Small intestine (tissue), 7 donors: ENCODE measurements at regions not wholly inside any gene's neighbourhood (a gene's known extent, or its start where the extent isn't known, plus 50 kb on each side); places are given as distances from the start of the nearest gene placed in this dataset.

Experiments used
- DNase-seq, 2 donors: peaks; one replicate each; pipeline versions ENCODE4 v3.0.0 to v3.0.0-alpha.2; 2013
- FAIRE-seq: peaks from 2 replicates; lab custom pipeline; 2012; peaks lifted over from hg19 to GRCh38; lab: Jason Lieb, UNC
- H3K27ac ChIP-seq, 3 donors: one replicate each; pipeline ENCODE4 v1.5.1; 2013; ENCODE audit warnings: low read length in 2 of 3, mild to moderate bottlenecking in 2 of 3, control low read depth in 1 of 3, inconsistent platforms in 1 of 3, low read depth in 1 of 3, moderate library complexity in 1 of 3
- H3K27me3 ChIP-seq, 3 donors: one replicate each; pipeline ENCODE4 v1.6.1; 2013; ENCODE audit warnings: low read length in 3 of 3, inconsistent platforms in 1 of 3; ENCODE audit not compliant: control insufficient read depth in 3 of 3, insufficient read depth in 3 of 3
- H3K36me3 ChIP-seq, 3 donors: one replicate each; pipeline ENCODE4 v1.6.1; 2013; ENCODE audit warnings: low read length in 3 of 3, inconsistent platforms in 1 of 3, low read depth in 1 of 3, mild to moderate bottlenecking in 1 of 3, moderate library complexity in 1 of 3; ENCODE audit not compliant: control insufficient read depth in 3 of 3, insufficient read depth in 2 of 3
- H3K4me1 ChIP-seq, 3 donors: one replicate each; pipeline ENCODE4 v1.6.1; 2013; ENCODE audit warnings: low read length in 2 of 3, inconsistent platforms in 1 of 3, low read depth in 1 of 3, mild to moderate bottlenecking in 1 of 3, moderate library complexity in 1 of 3; ENCODE audit not compliant: control insufficient read depth in 3 of 3, insufficient read depth in 2 of 3
- H3K4me3 ChIP-seq, 3 donors: one replicate each; pipeline ENCODE4 v1.5.1; 2013; ENCODE audit warnings: low read length in 3 of 3, control low read depth in 1 of 3, inconsistent platforms in 1 of 3, low read depth in 1 of 3, mild to moderate bottlenecking in 1 of 3, moderate library complexity in 1 of 3
- H3K9me3 ChIP-seq, 2 donors: one replicate each; pipeline ENCODE4 v1.6.1; 2013; ENCODE audit warnings: low read depth in 1 of 2, low read length in 1 of 2; ENCODE audit not compliant: control insufficient read depth in 2 of 2, insufficient read depth in 1 of 2
- WGBS, 3 donors: extraction: QIAGEN DNeasy Blood & Tissue Kit; methylation state at CpG; one replicate each; pipeline ENCODE4 v1.1.7; 2013; 5-methylcytosine and 5-hydroxymethylcytosine counted together
- donor health status: healthy with polysubstance abuse.
- donor health status: control.
- donor health status: control.
- donor health status: Bipolar disorder and iron deficiency.
- donor health status: healthy.

DNA sequence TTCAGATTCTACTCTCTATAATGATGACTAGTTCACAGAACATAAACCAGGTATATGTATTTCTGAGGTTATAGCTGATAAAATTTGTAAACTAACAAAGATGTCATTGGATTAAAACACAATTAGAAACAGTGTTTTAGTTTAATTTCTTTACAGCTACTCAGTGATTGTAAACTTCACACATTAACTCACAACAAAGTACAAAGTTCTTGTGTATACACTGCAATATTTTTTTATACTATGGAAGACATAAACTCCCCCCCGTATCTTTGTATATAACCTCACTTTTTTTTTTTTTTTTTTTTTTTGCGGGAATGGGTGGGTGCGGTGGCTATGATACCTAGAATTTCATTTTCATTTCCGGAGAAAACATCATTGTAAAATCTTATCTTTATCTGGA, 1043.2 kb downstream of the PCDH18 start:
- 53 to 66% (median 66%) methylated on average over 4 of the region's 4 CpGs for WGBS, 3 donors
- FAIRE-seq = no peak
- H3K9me3 ChIP-seq = no peaks in the 10 kb centered on the region

DNA sequence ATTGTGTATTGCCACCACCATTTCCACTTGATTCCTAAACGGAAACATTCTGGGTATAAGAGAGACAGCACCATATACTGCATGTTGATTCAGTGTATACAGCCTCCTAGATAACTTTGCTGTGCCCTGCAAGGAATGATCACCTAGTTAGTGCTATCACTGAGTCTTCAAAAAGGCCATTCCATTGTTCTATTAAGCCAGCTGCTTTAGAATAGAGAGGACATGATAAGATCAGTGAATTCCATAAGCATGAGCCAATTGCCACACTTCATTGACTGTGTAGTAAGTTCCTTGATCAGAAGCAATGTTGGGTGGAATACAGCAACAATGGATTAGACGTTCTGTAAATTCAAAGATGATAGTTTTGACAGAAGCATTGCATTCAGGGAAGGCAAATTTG, 1047.3 kb downstream of the PCDH18 start:
- Histone ChIP-seq H3K27ac (no peak overlapping the region), H3K9me3 (no peaks in the 10 kb centered on the region), H3K4me3 (no peak overlapping the region), H3K36me3 (no peaks in the 10 kb centered on the region), H3K27me3 (no peaks in the 10 kb centered on the region), H3K4me1 (no peaks in the 10 kb centered on the region)
- FAIRE-seq (no peak), DNase-seq (no peak)
- 48 to 71% (median 56%) methylated on average over 2 of the region's 2 CpGs for WGBS, 3 donors

More for the DNA sequence above, 1043.2 kb downstream of the PCDH18 start:
- H3K4me3 ChIP-seq = no peak overlapping the region
- H3K27me3 ChIP-seq = no peaks in the 10 kb centered on the region
- no peaks in the 10 kb centered on the region for H3K4me1 ChIP-seq
- DNase-seq = no peak
- H3K36me3 ChIP-seq = no peaks in the 10 kb centered on the region
- H3K27ac ChIP-seq = no peak overlapping the region

DNA sequence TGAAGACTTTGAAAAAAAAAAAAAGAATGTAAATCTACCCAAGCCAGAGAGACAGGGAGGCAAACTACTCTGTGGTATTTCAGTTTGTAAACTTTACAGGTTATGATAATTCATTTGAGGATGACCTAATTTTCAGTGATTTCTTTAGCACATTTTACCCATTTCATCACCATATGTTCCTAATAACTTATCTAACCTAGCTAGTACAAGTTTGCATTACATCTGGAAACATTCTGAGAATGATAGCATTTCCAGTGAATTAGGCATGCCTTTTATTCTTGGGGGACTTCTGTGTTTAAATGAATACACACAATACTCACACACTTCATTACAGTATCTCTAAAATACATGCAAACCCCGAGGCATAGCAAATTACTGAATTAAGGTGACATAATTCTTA, 1055.5 kb downstream of the PCDH18 start:
- Histone ChIP-seq H3K9me3 (no peaks in the 10 kb centered on the region), H3K4me1 (no peaks in the 10 kb centered on the region), H3K4me3 (no peak overlapping the region), H3K27ac (no peak overlapping the region), H3K27me3 (no peaks in the 10 kb centered on the region), H3K36me3 (no peaks in the 10 kb centered on the region)
- FAIRE-seq (no peak), DNase-seq (no peak)
- 46 to 69% (median 58%) methylated on average over 1 of the region's 1 CpG for WGBS, 3 donors

DNA sequence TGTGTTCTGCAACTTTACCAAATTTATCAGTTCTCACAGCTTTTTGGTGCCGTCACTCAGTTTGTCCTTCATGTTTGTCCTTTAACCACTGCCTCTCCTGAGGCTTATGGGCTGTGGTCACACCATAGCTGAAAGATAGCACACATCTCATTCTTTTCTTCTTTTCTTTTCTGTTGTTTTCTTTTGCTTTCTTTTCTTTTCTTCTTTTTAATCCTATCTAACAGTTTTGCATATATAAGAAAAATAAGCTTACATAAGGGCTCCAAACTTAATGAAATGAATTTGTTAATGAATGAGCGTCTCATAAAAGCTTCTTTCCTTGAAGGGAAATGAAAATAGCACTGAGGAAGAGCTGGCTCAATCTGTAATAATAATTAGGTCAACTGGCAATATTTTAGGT, 1061.2 kb downstream of the PCDH18 start:
- DNase-seq = no peak
- FAIRE-seq = no peak
- Histone ChIP-seq H3K4me3 (no peak overlapping the region), H3K27me3 (no peaks in the 10 kb centered on the region), H3K4me1 (no peaks in the 10 kb centered on the region), H3K36me3 (no peaks in the 10 kb centered on the region), H3K27ac (no peak overlapping the region), H3K9me3 (peaks cover 0 to 3% of the 10 kb centered on the region in 2 donors)
- WGBS, 3 donors = 74 to 82% (median 75%) methylated on average over 2 of the region's 2 CpGs

DNA sequence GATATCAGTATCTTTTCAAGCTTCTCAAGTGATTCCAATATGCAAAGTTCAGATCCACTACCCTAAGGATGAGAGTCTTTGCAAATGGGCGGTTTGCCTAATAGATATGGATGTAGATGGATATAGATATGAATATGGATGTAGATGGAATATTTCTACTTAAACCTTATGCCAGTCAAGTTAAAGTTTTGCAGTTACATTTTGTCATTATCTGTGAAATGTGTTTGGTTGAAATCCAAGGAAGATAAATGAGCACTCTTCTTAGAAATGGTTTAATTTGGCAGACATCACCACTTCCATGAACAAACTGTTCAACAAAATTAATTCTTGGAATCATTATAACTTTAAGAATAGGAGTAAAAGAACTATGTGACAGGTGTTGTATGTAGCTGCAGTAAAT, 1066.6 kb downstream of the PCDH18 start:
- Histone ChIP-seq H3K4me1 (no peaks in the 10 kb centered on the region), H3K4me3 (no peak overlapping the region), H3K27me3 (no peaks in the 10 kb centered on the region), H3K9me3 (peaks cover 0 to 3% of the 10 kb centered on the region in 2 donors), H3K27ac (no peak overlapping the region), H3K36me3 (no peaks in the 10 kb centered on the region)
- FAIRE-seq (no peak), DNase-seq (no peak)
- WGBS, 3 donors = 85 to 93% (median 88%) methylated on average over 1 of the region's 1 CpG

DNA sequence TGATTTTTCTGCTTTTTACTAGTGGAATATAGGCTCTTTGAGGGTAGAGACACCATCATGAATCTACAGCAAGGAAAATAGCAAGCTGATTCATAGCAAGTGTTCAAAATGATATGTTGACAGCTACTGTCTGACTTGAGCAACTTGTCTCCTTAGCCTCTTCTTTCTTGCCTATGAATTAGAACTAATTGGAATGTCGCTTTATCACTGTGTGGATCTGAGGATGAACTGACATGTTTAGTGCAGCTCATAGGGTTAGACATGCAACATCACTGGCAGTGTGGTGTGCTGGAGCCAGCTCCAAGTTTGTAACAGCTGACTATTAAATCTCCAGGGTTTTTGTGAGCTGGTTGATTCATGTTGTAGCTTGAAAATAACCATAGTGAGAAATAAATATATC, 1068.4 kb downstream of the PCDH18 start:
- H3K4me1 ChIP-seq = no peaks in the 10 kb centered on the region
- DNase-seq (no peak), FAIRE-seq (no peak)
- H3K27me3 ChIP-seq = no peaks in the 10 kb centered on the region
- H3K9me3 ChIP-seq = peaks cover 0 to 3% of the 10 kb centered on the region in 2 donors
- H3K36me3 ChIP-seq = no peaks in the 10 kb centered on the region
- H3K4me3 ChIP-seq = no peak overlapping the region
- 71 to 81% (median 79%) methylated on average over 1 of the region's 1 CpG for WGBS, 3 donors
- H3K27ac ChIP-seq = no peak overlapping the region

DNA sequence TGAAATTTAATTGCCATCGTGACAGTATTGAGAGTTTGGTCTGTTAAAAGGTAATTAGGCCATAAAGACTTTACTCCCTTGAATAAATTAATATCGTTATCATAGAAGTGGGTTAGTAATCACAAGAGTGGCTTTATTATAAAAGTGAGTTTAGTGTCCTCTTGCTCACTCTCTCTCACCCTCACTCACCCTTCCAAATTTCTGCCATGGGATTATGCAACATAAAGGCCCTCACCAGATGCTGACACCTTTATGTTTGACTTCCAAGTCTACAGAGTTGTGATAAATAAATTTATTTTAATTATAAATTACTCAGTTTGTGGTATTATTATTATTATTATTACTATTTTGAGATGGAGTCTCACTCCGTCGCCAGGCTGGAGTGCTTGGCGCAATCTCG, 1070.8 kb downstream of the PCDH18 start:
- WGBS, 3 donors = 85 to 91% (median 88%) methylated on average over 6 of the region's 6 CpGs
- no peak overlapping the region for H3K27ac ChIP-seq
- no peaks in the 10 kb centered on the region for H3K9me3 ChIP-seq
- H3K4me1 ChIP-seq = no peaks in the 10 kb centered on the region
- no peaks in the 10 kb centered on the region for H3K36me3 ChIP-seq
- FAIRE-seq (no peak), DNase-seq (no peak)
- no peaks in the 10 kb centered on the region for H3K27me3 ChIP-seq
- H3K4me3 ChIP-seq = no peak overlapping the region

DNA sequence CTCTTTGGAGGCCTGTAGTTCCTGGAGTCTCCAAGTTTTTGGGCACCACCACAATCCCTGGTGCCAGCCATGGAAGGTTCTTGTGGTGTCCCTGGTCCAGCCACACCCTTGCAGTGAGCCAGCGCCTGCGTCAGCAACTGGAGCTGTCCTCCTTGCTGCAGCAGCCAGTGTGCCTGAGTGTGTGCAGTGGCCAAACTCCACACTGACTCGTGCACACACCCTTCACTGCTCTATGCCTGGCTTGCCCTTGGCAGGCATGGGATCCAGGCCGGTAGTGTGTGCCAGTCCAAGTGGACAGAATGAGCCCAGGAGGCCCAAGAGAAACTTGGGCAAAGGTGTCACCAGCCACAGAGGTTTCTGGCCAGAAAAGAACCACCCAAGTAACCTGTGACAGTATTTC, 1074.0 kb downstream of the PCDH18 start:
- no peaks in the 10 kb centered on the region for H3K9me3 ChIP-seq
- DNase-seq = no peak
- H3K36me3 ChIP-seq = no peaks in the 10 kb centered on the region

DNA sequence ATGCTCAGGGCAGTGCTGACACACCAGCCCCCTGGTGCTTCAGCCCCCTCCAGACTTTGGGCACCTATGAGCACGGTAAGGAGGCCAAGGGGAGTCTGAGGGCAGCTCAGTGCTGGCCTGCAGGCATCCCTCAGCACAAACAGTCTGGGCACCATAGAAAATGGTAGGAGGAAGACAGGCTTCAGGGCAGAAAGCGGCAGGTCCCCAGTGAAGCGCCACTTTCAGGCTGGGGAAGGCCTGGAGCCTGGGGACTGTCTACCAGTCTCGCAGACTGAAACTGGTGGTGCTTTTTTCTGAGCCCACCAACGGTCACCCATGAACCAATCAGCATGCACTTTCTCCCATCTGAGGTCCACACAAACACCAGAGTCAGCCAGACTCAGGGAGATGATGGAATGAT, 1074.7 kb downstream of the PCDH18 start:
- Histone ChIP-seq H3K27me3 (no peaks in the 10 kb centered on the region), H3K36me3 (no peaks in the 10 kb centered on the region), H3K9me3 (no peaks in the 10 kb centered on the region), H3K27ac (no peak overlapping the region), H3K4me3 (no peak overlapping the region), H3K4me1 (no peaks in the 10 kb centered on the region)
- WGBS, 3 donors = 62 to 82% (median 67%) methylated on average over 5 of the region's 5 CpGs
- no peak for FAIRE-seq
- no peak for DNase-seq

More for the DNA sequence above, 1074.0 kb downstream of the PCDH18 start:
- WGBS, 3 donors = 69 to 91% (median 76%) methylated on average over 4 of the region's 4 CpGs
- no peak for FAIRE-seq
- H3K27me3 ChIP-seq = no peaks in the 10 kb centered on the region
- no peaks in the 10 kb centered on the region for H3K4me1 ChIP-seq
- H3K27ac ChIP-seq = no peak overlapping the region
- no peak overlapping the region for H3K4me3 ChIP-seq
